GM18873 (cell line): ENCODE measurements at regions not wholly inside any gene's neighbourhood (a gene's known extent, or its start where the extent isn't known, plus 50 kb on each side); places are given as distances from the start of the nearest gene placed in this dataset.
"Not testable (repeated sequence)": the region's sequence is repeated elsewhere in the genome, so short reads cannot be mapped to it uniquely, and the experiment has no call there.

Source experiments
- ATAC-seq: cut with Tn5 transposase; IDR thresholded peaks from one replicate; pipeline ENCODE4 v1.9.1; 2021; ENCODE audit warnings: mild to moderate bottlenecking, moderate library complexity, moderate number of reproducible peaks; ENCODE audit not compliant: unreplicated experiment, low FRiP score

DNA sequence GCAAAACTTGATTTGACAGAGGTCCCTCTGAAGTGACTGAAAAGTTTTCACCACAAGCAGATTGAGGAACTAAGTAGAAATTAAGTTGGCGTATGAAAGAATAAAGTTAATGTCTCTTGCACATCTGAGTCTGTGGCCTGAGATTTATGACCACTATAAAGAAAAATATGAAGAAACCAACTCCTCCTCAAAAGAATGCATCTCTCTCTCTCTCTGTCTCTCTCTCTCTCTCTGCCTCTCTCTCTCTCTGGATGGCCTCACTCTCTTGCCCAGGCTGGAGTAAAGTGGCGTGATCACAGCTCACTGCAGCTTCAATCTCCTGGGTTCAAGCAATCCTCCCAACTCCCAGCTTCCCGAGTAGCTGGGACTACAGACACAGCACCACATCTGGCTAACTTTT, 55.2 kb downstream of the RPL22L1 start:
- ATAC-seq, result no peak

DNA sequence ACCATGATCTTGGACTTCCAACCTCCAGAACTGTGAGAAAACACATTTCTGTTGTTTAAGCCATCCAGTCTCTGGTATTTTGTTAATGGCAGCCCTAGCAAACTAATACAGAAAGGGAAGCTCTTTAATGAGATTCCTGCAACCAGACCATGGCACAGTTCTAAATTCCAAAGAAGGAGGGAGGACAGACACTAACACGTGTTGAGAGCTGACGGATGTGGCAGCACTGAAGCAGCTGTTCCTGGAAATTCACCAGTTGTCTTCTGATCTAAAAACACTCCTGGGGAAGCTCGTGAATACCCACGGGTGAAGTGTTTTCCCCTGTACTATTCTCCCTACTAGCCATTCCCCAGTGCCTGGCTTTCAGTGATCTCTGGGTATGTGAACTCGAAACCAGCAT, 56.7 kb downstream of the RPL22L1 start:
- ATAC-seq, result no peak

DNA sequence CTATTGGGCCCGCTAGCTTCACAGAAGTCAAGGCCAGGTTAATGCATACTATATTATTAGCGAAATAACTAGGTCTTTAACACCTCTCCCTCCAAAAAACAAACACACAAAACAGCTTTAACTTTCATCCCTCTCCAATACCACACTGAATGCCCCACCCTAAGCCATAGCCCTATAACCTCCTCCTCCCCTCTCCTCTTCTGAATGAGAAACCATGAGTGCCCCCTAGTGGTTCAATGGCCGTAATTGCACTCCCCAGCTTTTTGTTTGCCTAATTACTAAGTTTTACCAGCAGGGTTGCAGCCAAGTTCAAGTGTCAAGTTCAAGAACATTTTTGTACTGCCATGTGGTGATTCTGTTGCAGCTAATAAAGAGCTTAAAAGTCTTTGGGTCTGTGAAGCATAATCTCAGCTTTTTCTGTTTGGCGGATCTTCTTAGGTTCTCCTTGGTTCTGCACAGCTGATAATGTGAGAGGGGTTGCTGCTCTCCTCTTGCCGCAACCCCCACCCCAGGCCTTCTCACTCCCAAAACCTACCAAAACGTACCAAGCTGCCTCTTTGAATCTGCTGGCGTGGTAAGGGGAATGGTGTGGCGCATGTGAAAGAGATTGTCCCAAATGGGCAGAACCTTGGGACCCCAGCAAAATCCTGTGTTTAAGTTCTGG, 57.9 kb downstream of the RPL22L1 start:
- no peak for ATAC-seq

DNA sequence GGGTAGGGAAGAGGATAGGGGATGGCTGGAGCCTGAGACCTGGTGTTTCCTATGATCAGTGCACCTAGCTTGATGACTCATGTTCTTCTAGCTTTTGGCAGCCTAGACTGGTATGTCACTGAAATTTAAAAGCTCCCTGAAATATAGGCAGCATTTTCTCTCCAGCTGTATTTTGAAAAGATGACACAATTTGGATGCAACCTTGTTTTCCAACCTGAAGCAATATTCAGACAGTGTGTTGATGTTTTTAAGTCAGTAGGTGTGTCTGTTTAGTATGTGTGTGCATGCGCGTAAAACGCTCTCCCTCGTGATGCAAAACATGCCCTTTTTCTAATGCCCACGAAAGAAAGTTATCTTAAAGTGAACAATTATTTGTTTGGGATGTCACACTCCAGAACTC, 58.5 kb downstream of the RPL22L1 start:
- no peak for ATAC-seq

DNA sequence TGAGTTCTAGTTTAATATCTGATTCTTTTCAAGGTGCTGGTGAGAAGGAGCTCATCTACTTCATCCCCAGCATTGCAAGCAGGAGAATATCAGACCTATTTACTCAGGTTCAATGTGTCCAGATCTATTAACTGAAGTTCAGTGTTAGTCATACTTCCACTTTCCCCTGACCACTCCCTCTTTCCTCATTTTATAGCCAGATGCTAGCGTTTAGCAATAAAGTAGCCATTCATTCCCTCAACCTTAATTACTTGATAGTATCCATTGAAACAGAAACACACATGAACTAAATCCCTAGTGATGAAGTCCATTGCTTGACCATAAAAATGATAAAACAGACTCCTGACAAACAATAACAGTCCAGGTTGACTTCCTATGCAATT, 60.0 kb downstream of the RPL22L1 start:
- no peak for ATAC-seq

DNA sequence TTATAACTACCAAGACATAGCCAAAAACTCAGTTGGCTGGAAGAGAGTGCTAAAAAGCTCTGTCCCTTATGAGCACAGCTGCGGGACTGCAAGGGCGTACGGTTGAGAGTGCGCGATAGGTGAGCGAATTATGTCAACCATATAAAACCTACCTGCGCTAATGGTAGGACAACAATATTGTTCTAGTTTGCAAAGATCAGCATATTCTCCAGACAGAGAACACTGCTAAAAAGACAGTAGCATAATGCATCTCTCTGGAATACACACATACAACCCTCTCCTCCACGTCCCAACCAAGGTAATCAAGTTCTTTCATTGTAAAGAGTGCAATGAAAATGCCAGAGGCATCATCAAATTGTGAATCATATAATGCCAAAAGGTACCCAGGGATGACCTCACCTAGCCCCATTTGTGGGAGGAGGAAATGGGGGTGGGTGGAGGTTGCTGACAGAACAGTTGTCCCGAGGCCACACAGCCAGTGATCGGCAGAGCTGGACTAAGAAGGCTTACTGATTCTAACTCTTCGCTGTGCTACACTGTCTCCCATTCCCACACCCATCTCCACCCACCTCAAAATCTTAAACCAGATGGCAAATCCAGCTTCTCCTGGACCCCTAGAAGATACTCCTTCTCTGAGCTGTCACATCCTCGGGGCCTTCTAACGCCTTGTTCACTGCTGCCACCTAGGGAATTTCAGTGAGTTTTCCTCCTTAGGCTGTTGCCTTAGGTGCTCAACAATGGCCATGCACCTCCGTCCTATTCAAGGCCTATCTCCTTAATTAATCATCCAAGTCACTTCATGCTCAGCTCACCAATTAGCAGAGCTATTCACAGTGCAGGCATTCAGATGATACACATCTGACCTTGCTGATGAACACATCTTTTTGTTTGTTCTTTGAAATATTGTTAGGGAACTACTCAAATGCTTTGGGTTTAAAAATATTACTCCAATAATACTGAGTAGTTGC, 60.7 kb downstream of the RPL22L1 start:
- ATAC-seq, result no peak

DNA sequence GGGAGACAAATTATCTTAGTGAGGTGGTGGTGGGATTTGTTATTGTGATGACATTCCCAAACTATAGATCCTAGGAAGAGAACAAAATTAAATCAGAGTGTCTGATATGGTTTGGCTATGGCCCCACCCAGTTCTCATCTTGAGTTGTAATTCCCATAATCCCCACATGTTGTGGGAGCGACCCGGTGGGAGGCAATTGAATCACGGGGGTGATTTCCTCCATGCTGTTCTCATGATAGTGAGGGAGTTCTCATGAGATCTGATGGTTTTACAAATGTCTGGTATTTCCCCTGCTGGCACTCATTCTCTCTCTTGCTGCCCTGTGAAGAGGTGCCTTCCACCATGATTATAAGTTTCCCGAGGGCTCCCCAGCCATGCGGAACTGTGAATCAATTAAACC, 62.0 kb downstream of the RPL22L1 start:
- ATAC-seq, result no peak

DNA sequence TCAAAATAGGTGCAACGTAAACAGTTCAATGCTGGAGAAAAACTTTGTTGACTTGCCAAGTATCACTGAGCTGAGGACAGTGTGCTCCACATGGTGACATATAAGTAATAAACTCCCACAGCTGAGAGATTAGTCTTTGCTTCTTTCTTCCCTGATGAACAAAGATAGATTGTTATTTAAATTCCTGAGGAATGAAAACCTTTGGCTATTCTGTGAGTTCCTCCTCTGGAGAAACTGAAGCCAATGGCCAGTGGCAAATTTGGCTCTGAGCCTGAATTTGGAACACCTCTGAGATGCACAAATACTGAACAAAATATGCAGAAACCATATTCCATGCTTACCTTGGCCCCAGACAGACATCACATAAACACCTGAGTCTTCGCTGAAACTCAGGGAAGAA, 63.3 kb downstream of the RPL22L1 start:
- no peak for ATAC-seq

DNA sequence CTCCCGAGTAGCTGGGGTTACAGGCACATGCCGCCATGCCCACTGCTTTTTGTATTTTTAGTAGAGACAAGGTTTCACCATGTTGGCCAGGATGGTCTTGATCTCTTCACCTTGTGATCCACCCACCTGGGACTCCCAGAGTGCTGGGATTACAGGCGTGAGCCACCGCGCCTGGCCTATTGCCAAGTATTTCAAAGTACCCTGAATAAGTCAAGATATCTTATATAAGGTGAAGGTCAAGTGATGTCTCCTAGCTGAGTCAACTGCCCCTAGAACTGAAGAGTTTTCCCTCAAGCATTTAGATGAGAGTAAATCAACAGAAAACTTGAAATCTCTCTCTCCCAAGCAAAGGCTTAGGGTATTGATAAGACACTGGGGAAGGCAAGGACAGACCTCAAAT, 63.9 kb downstream of the RPL22L1 start:
- ATAC-seq, result no peak

DNA sequence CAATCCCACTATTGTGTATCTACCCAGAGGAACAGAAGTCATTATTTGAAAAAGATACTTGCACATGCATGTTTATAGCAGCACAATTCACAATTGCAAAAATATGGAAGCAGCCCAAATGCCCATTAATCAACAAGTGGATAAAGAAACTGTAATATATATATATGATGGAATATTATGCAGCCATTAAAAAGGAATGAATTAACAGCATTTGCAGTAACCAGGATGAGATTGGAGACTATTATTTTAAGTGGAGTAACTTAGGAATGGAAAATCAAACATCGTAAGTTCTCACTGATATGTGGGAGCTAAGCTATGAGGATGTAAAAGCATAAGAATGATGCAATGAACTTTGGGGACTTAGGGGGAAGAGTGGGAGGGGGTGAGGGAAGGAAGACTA, 64.7 kb downstream of the RPL22L1 start:
- not testable (repeated sequence) for ATAC-seq

DNA sequence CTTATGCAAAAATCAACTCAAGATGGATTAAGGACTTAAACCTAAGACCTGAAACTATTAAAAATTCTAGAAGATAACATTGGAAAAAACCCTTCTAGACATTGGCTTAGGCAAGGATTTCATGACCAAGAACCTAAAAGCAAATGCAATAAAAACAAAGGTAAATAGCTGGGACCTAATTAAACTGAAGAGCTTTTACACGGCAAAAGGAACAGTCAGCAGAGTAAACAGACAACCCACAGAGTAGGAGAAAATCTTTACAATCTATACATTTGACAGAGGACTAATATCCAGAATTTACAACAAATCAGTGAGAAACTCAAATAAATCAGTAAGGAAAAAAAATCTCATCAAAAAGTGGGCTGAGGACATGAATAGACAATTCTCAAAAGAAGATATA, 65.4 kb downstream of the RPL22L1 start:
- not testable (repeated sequence) for ATAC-seq

DNA sequence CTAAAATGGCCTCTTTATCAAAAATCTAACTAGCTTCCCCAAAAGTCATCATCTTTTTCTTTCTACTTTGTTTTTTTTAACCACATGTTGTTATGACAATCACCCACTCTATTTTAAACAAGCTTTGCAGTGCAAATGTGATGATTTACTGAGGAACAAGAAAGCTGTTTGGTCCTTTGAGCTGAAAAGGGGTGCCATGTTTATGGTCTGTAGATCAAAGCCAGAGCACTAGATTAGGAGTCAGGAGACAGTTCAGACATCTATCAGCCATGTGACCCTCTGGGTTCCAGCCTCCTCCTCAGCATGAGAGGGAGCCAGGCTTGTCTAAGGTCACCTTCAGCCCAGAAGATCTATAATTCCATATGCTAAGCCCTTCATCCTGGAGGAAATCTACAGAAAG, 65.9 kb downstream of the RPL22L1 start:
- no peak for ATAC-seq

DNA sequence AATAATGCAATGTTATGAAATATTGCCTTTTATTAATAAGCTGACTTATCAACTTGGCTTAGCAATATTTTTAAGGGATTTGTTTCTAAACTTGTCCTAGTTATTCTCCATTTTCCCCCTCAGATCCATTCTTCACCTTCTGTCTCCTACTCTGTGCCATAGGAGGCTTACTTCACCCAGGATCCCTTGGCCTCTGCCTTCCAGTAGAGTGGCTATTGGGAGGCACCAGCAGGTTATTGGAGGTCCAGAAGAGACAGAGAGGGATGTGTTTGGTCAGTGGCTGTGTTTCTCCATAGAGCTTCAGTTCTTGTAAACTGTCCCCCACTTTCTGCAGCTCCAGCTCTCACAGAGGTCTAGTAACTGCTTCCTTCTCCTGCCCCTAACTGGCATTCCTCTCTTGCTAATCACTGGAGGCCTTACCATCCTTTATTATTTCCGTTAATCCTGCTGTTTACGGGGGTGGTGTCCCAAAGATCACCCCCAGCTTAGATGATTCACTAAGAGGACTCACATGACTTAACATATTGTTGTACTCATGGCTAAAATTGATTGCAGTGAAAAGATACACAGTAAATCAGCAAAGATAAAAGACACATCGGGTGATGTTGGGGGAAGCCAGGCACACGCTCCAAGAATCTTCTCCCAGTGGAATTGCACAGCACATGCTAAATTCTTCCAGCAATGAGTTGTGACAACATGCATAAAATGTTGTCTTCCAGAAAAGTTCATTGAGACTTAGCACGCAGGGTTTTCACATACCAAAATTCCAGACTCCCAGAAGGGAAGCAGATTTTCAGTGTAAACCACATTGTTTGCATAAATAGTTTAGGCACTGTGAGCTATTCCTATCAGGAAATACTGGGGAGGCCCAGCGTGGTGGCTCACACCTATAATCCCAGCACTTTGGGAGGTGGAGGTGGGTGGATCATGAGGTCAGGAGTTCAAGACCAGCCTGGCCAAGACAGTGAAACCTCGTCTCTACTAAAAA, 67.5 kb downstream of the RPL22L1 start:
- no peak for ATAC-seq

DNA sequence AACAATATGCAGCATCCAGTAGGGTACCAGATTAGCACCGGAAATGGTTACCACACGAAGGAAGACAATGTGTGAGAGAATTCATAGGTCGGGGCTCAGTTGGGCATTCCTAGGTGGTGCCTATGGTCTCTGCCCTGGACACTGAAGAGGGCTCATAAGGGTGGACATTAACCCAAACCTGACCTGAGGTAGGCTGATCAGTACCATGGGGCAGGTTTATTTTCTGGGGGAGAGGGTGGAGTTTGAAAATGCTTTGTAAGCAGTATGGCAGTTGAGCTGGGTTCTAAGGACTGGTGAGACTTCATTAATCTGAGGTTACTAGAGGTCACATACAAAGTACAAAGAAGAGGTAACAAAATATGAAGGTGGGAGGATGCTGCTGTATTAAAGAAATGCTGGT, 68.4 kb downstream of the RPL22L1 start:
- no peak for ATAC-seq

DNA sequence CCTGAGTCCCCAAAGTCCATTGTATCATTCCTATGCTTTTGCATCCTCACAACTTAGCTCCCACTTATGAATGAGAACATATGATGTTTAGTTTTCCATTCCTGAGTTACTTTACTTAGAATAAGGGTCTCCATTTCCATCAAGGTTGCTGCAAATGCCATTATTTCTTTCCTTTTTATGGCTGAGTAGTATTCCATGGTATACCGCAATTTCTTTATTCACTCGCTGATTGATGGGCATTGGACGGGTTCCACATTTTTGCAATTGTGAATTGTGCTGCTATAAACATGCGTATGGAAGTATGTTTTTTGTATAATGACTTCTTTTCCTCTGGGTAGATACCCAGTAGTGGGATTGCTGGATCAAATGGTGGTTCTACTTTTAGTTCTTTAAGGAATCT, 69.7 kb downstream of the RPL22L1 start:
- not testable (repeated sequence) for ATAC-seq

DNA sequence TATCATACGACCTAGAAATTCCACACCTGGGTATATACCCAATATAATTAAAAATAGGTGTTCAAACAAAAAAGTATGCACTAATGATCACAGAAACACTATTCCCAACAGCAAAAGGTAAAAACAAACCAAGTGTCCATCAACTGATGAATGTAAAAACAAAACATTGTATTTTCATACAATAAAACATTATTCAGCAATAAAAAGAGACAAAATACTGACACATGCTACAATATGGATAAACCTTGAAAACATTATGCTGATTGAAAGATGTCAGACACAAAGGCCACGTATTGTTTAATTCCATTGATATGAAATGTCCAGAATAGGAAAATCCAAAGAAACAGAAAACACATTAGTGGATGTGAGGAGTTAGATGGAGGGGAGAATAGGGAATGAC, 71.0 kb downstream of the RPL22L1 start:
- ATAC-seq, result no peak

DNA sequence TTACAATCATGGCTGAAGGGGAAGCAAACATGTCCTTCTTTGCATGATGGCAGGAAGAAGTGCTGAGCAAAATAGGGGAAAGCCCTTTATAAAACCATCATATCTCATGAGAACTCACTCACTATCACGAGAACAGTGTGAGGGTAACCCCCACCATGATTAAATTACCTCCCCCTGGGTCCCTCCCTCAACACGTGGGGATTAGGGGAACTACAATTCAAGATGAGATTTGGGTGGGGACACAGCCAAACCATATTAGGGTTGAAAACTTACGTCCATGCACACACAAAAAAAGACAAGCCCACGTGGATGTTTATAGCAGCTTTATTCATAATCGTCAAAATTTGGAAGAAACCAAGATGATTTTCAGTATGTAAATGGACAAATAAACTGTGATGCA, 72.3 kb downstream of the RPL22L1 start:
- no peak for ATAC-seq

DNA sequence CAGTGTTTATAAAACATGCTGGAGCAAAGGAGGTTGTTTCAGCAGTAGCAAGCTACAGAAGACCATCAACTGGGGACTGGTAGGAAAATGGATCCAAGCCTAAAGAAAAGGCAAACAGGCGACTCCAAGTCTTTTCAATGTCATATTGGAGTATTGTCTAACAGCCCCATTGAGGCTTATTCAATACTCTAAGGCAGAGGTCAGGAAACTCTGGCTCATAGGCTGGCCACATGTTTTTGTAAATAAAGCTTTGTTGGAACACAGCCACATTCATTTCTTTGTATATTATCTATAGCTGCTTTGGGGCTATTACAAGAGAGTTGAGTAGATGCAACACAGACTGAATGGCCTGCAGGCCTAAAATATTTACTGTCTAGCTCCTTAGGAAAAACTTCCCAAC, 77.5 kb downstream of the RPL22L1 start:
- ATAC-seq, result no peak

DNA sequence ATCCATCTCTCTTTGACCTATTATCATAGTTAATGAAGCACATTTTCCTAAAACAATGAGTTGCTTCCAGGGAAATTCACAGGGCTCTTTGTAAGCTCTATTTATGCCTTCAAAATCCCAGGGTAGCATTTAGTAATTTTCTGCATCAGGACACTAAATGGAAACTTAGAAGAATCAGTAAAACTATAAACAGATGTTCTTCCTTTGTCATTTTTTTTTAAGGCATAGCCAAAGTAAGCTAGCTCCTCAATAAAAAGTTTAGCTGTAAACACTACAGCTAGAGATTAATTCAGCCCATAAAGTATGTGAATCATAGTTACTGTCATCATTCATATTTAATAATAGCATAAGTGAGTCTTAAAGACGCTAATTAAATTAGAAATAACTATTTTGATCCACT, 79.3 kb downstream of the RPL22L1 start:
- no peak for ATAC-seq

DNA sequence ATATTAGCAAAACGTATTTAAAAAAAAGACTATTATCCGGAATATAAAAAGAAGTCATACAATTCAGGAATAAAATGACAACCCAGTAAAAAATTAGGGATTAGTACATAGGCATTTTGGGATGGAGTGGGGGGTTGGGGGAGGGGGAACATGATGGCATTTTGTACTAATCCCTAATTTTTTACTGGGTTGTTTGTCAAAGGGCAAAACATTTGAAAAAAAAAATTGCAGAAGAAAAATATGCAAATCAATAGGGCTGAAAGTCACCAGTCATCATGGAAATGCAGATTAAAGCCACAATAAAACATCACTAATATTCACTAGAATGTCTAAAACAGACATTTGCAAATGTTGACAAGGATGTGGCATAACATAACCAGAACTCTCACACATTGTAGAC, 82.5 kb downstream of the RPL22L1 start:
- no peak for ATAC-seq

DNA sequence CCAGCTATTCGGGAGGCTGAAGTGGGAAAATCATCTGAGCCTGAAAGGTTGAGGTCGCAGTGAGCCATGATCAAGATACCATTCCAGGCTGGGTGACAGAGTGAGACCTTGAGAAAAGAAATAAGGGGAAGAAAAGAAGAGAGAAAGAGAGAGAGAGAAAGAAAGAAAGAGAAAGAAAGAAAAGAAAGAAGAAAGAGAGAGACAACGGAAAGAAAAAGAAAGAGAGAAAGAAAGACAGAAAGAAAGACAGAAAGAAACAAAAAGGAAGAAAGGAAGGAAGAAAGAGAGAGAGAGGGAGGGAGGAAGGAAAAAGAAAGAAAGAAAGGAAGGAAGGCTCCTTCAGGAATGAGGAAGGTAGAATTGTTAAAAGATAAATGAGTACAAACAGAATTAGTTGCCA, 84.5 kb downstream of the RPL22L1 start:
- no peak for ATAC-seq
